Panc1 (cell line): ENCODE measurements at regions not wholly inside any gene's neighbourhood (a gene's known extent, or its start where the extent isn't known, plus 50 kb on each side); places are given as distances from the start of the nearest gene placed in this dataset.

ENCODE experiments used
- ATAC-seq: fragments of 200-7000 bp; cut with Tn5 transposase; 2 replicates; pipeline ENCODE4 v1.9.1; 2020; ENCODE audit warnings: mild to moderate bottlenecking, moderate library complexity
- BruUV-seq: library from RNA; stranded (reverse); fragments of 400-500 nt; replicated peaks from 2 replicates; lab custom pipeline; 2021; lab: Mats Ljungman, UMichigan
- CTCF ChIA-PET: fragments of 300-600 bp; sonication (Branson Sonifier 250); formaldehyde crosslinking; loops from one replicate; lab custom pipeline; 2022; ENCODE audit warnings: antibody characterized with exemption; lab: Charles Lee
- POLR2A ChIA-PET: fragments of 300-600 bp; sonication (Branson Sonifier 250); formaldehyde crosslinking; loops from one replicate; lab custom pipeline; 2022; ENCODE audit warnings: antibody characterized with exemption; lab: Charles Lee
- DNase-seq: peaks from one replicate; pipeline ENCODE4 v3.0.0-alpha.2; 2010; ENCODE audit warnings: low read depth, low spot score
- H3K27ac ChIP-seq: 2 replicates; pipeline ENCODE4 v1.5.1; 2011; ENCODE audit warnings: mild to moderate bottlenecking, low read length, inconsistent platforms
- H3K27me3 ChIP-seq: fragments of 200-500 bp; sonication (Bioruptor generic); 2 replicates; pipeline ENCODE4 v1.6.0; 2014; ENCODE audit warnings: low read length, inconsistent platforms; ENCODE audit not compliant: control insufficient read depth, insufficient read depth
- H3K36me3 ChIP-seq: fragments of 200-500 bp; sonication (Bioruptor generic); 2 replicates; pipeline ENCODE4 v1.5.1; 2014; ENCODE audit warnings: inconsistent platforms, mild to moderate bottlenecking, low read length, moderate library complexity; ENCODE audit not compliant: control insufficient read depth, insufficient read depth
- H3K4me1 ChIP-seq: 2 replicates; pipeline ENCODE4 v1.5.1; 2011; ENCODE audit warnings: inconsistent platforms, mild to moderate bottlenecking, low read length, moderate library complexity; ENCODE audit not compliant: control insufficient read depth, insufficient read depth
- H3K4me3 ChIP-seq, 2 experiments: 2 replicates each; pipeline ENCODE4 v1.5.1; 2011 to 2012; ENCODE audit warnings: low read depth in 2 of 2, low read length in 2 of 2, mild to moderate bottlenecking in 2 of 2, inconsistent platforms in 1 of 2, moderate library complexity in 1 of 2
- H3K9me3 ChIP-seq: fragments of 200-500 bp; sonication (Bioruptor generic); 2 replicates; pipeline ENCODE4 v1.5.1; 2014; ENCODE audit warnings: low read depth, mild to moderate bottlenecking, inconsistent platforms, low read length, moderate library complexity; ENCODE audit not compliant: control insufficient read depth, insufficient read depth
- CTCF ChIP-seq: fragments of 450-650 bp; IDR thresholded peaks from 2 replicates; pipeline ENCODE4 v1.5.1; 2017; ENCODE audit warnings: mild to moderate bottlenecking
- POLR2AphosphoS5 ChIP-seq: IDR thresholded peaks from 2 replicates; pipeline ENCODE4 v1.6.1; 2012; ENCODE audit warnings: mild to moderate bottlenecking, low read depth, low read length, moderate library complexity
- REST ChIP-seq, 2 experiments: IDR thresholded peaks; 2 replicates each; pipeline ENCODE4 v1.6.1; 2011 to 2012; ENCODE audit warnings: low read depth in 2 of 2, control low read depth in 1 of 2, low read length in 1 of 2, mild to moderate bottlenecking in 1 of 2, moderate library complexity in 1 of 2; ENCODE audit not compliant: insufficient read depth in 1 of 2
- SIN3A ChIP-seq: IDR thresholded peaks from 2 replicates; pipeline ENCODE4 v1.6.1; 2012; ENCODE audit warnings: low read depth, mild to moderate bottlenecking, low read length, moderate library complexity, borderline replicate concordance; ENCODE audit not compliant: insufficient read depth
- TCF7L2 ChIP-seq: IDR thresholded peaks from 2 replicates; pipeline ENCODE4 v1.6.1; 2011; ENCODE audit warnings: mild to moderate bottlenecking, low read depth, low read length, inconsistent platforms
- in situ Hi-C: cut with HindIII; loops from 2 replicates; pipeline ENCODE4 v1.10.0; 2016; ENCODE audit warnings: low sequenced_read_pairs, low pct_unique_long_range_greater_than_20kb
- intact Hi-C: fragments of 100-400 bp; cut with micrococcal nuclease; formaldehyde crosslinking; loops from one replicate; pipeline ENCODE4 v1.10.0; 2022; ENCODE audit not compliant: unreplicated experiment

- Histone ChIP-seq H3K4me1 (no peaks in the 10 kb centered on the region), H3K27me3 (no peaks in the 10 kb centered on the region), H3K27ac (no peak overlapping the region), H3K36me3 (no peaks in the 10 kb centered on the region), H3K9me3 (no peaks in the 10 kb centered on the region), H3K4me3 (no peak overlapping the region)
- ChIA-PET POLR2A (no interaction called here), CTCF (no interaction called here)
- DNase-seq (no peak), ATAC-seq (no peak)
- BruUV-seq, result no TSS peak
- in situ Hi-C loops, result no loop called here
- no peak for TF ChIP-seq REST (IDR thresholded peaks at IDR 0.05; ENCODE audit: insufficient read depth in 1 of 2, low read depth in 2 of 2, low read length in 1 of 2)
- no peak for TF ChIP-seq TCF7L2
- TF ChIP-seq POLR2AphosphoS5, result no peak
- no peak for TF ChIP-seq SIN3A
- intact Hi-C loops, result no loop called here
Measured at GRCh38 chr4:11628093-11628725, 199.5 kb upstream of the HS3ST1 start.

- ChIA-PET POLR2A (no interaction called here), CTCF (no interaction called here)
- in situ Hi-C loops, result no loop called here
- Histone ChIP-seq H3K9me3 (no peaks in the 10 kb centered on the region), H3K27ac (no peak overlapping the region), H3K27me3 (no peaks in the 10 kb centered on the region), H3K36me3 (no peaks in the 10 kb centered on the region), H3K4me1 (no peaks in the 10 kb centered on the region), H3K4me3 (no peak overlapping the region)
- ATAC-seq, result no peak
- DNase-seq, result no peak
- no TSS peak for BruUV-seq
- TF ChIP-seq TCF7L2 (no peak), CTCF (no peak), REST (IDR thresholded peaks at IDR 0.05; ENCODE audit: insufficient read depth in 1 of 2, low read depth in 2 of 2, low read length in 1 of 2) (no peak), SIN3A (no peak), POLR2AphosphoS5 (no peak)
- intact Hi-C loops, result no loop called here
Measured at GRCh38 chr4:11626066-11626465, 197.4 kb upstream of the HS3ST1 start.
